HepG2 (cell line): ENCODE measurements at regions not wholly inside any gene's neighbourhood (a gene's known extent, or its start where the extent isn't known, plus 50 kb on each side); places are given as distances from the start of the nearest gene placed in this dataset.

ENCODE experiments used
- NBN ChIP-seq: fragments of 450-650 bp; conservative IDR thresholded peaks from 2 replicates; pipeline ENCODE4 v1.6.1; 2017
- SCMH1 ChIP-seq: sonication (generic); formaldehyde crosslinking; IDR thresholded peaks from 2 replicates; pipeline ENCODE4 v1.9.0; 2021; ENCODE audit warnings: missing genetic modification reagents, mild to moderate bottlenecking, borderline replicate concordance
- ZFP90 ChIP-seq: sonication (generic); formaldehyde crosslinking; IDR thresholded peaks from 2 replicates; pipeline ENCODE4 v1.8.0; 2022; ENCODE audit warnings: missing genetic modification reagents, mild to moderate bottlenecking, inconsistent platforms, borderline replicate concordance
- ZNF136 ChIP-seq: sonication (generic); formaldehyde crosslinking; IDR thresholded peaks from 2 replicates; pipeline ENCODE4 v1.8.1; 2022; ENCODE audit warnings: low read depth, mild to moderate bottlenecking, moderate library complexity, missing genetic modification reagents
- ZNF557 ChIP-seq: sonication (generic); formaldehyde crosslinking; IDR thresholded peaks from 2 replicates; pipeline ENCODE4 v1.4.0; 2020; ENCODE audit warnings: missing genetic modification reagents
- ZNF577 ChIP-seq: sonication (generic); formaldehyde crosslinking; IDR thresholded peaks from 2 replicates; pipeline ENCODE4 v1.4.0; 2020; ENCODE audit warnings: mild to moderate bottlenecking, low read depth, missing genetic modification reagents, borderline replicate concordance
- ZNF746 ChIP-seq: sonication (generic); formaldehyde crosslinking; IDR thresholded peaks from 2 replicates; pipeline ENCODE4 v1.8.0; 2022; ENCODE audit warnings: mild to moderate bottlenecking, missing genetic modification reagents
- ZNF782 ChIP-seq: sonication (generic); formaldehyde crosslinking; IDR thresholded peaks from 2 replicates; pipeline ENCODE4 v1.4.0; 2020; ENCODE audit warnings: missing genetic modification reagents, mild to moderate bottlenecking, borderline replicate concordance
- ZSCAN25 ChIP-seq: sonication (generic); formaldehyde crosslinking; IDR thresholded peaks from 2 replicates; pipeline ENCODE4 v1.8.0; 2022; ENCODE audit warnings: mild to moderate bottlenecking, missing genetic modification reagents
- TF ChIP-seq, protein P1 (sequence below): sonication (generic); formaldehyde crosslinking; IDR thresholded peaks from 2 replicates; pipeline ENCODE4 v1.4.0; 2020; ENCODE audit warnings: missing genetic modification reagents, mild to moderate bottlenecking, borderline replicate concordance
- TF ChIP-seq, protein P2 (sequence below): sonication (generic); formaldehyde crosslinking; IDR thresholded peaks from 2 replicates; pipeline ENCODE4 v1.5.0; 2020; ENCODE audit warnings: mild to moderate bottlenecking, missing genetic modification reagents
- TF ChIP-seq, protein P3 (sequence below): sonication (generic); formaldehyde crosslinking; IDR thresholded peaks from 2 replicates; pipeline ENCODE4 v1.4.0; 2020; ENCODE audit warnings: missing genetic modification reagents
- TF ChIP-seq, protein P4 (sequence below): sonication (generic); formaldehyde crosslinking; IDR thresholded peaks from 2 replicates; pipeline ENCODE4 v1.4.0; 2020; ENCODE audit warnings: missing genetic modification reagents
- TF ChIP-seq, protein P5 (sequence below): sonication (generic); formaldehyde crosslinking; IDR thresholded peaks from 2 replicates; pipeline ENCODE4 v1.8.0; 2022; ENCODE audit warnings: missing genetic modification reagents, mild to moderate bottlenecking, inconsistent platforms, borderline replicate concordance

DNA sequence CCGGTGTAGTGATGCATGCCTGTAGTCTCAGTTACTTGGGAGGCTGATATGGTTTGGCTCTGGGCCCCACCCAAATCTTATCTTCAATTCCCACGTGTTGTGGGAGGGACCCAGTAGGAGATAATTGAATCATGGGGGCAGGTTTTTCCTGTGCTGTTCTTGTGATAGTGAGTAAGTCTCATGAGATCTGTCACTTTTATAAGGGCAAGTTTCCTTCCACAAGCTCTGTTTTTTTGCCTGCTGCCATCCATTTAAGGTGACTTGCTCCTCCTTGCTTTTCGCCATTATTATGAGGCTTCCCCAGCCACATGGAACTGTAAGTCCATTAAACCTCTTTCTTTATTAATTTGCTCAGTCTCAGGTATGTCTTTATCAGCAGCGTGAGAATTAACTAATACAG is 566.7 kb upstream of the NECTIN3 start (continued):
- TF ChIP-seq, protein P1, sequence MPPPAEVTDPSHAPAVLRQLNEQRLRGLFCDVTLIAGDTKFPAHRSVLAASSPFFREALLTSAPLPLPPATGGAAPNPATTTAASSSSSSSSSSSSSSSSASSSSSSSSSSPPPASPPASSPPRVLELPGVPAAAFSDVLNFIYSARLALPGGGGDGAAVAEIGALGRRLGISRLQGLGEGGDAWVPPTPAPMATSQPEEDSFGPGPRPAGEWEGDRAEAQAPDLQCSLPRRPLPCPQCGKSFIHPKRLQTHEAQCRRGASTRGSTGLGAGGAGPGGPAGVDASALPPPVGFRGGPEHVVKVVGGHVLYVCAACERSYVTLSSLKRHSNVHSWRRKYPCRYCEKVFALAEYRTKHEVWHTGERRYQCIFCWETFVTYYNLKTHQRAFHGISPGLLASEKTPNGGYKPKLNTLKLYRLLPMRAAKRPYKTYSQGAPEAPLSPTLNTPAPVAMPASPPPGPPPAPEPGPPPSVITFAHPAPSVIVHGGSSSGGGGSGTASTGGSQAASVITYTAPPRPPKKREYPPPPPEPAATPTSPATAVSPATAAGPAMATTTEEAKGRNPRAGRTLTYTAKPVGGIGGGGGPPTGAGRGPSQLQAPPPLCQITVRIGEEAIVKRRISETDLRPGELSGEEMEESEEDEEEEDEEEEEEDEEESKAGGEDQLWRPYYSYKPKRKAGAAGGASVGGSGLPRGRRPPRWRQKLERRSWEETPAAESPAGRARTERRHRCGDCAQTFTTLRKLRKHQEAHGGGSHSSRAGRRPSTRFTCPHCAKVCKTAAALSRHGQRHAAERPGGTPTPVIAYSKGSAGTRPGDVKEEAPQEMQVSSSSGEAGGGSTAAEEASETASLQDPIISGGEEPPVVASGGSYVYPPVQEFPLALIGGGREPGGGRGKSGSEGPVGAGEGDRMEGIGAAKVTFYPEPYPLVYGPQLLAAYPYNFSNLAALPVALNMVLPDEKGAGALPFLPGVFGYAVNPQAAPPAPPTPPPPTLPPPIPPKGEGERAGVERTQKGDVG (CRISPR knock-in tag) = no peak
- no peak for TF ChIP-seq ZNF782 (CRISPR knock-in tag)
- no peak for TF ChIP-seq ZNF557 (CRISPR knock-in tag)
- TF ChIP-seq ZNF577 (CRISPR knock-in tag) = no peak
- no peak for TF ChIP-seq ZNF746 (CRISPR knock-in tag)
- TF ChIP-seq, protein P2, sequence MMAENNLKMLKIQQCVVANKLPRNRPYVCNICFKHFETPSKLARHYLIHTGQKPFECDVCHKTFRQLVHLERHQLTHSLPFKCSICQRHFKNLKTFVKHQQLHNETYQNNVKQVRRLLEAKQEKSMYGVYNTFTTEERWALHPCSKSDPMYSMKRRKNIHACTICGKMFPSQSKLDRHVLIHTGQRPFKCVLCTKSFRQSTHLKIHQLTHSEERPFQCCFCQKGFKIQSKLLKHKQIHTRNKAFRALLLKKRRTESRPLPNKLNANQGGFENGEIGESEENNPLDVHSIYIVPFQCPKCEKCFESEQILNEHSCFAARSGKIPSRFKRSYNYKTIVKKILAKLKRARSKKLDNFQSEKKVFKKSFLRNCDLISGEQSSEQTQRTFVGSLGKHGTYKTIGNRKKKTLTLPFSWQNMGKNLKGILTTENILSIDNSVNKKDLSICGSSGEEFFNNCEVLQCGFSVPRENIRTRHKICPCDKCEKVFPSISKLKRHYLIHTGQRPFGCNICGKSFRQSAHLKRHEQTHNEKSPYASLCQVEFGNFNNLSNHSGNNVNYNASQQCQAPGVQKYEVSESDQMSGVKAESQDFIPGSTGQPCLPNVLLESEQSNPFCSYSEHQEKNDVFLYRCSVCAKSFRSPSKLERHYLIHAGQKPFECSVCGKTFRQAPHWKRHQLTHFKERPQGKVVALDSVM (CRISPR knock-in tag) = no peak
- TF ChIP-seq, protein P3, sequence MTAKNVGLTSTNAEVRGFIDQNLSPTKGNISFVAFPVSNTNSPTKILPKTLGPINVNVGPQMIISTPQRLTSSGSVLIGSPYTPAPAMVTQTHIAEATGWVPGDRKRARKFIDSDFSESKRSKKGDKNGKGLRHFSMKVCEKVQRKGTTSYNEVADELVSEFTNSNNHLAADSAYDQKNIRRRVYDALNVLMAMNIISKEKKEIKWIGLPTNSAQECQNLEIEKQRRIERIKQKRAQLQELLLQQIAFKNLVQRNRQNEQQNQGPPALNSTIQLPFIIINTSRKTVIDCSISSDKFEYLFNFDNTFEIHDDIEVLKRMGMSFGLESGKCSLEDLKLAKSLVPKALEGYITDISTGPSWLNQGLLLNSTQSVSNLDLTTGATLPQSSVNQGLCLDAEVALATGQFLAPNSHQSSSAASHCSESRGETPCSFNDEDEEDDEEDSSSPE (CRISPR knock-in tag) = no peak
- no peak for TF ChIP-seq SCMH1 (CRISPR knock-in tag)
- TF ChIP-seq ZNF136 (CRISPR knock-in tag) = no peak
- no peak for TF ChIP-seq ZSCAN25
- no peak for TF ChIP-seq NBN
- TF ChIP-seq ZFP90 (CRISPR knock-in tag) = no peak
- TF ChIP-seq, protein P4, sequence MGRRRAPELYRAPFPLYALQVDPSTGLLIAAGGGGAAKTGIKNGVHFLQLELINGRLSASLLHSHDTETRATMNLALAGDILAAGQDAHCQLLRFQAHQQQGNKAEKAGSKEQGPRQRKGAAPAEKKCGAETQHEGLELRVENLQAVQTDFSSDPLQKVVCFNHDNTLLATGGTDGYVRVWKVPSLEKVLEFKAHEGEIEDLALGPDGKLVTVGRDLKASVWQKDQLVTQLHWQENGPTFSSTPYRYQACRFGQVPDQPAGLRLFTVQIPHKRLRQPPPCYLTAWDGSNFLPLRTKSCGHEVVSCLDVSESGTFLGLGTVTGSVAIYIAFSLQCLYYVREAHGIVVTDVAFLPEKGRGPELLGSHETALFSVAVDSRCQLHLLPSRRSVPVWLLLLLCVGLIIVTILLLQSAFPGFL = no peak
- TF ChIP-seq, protein P5, sequence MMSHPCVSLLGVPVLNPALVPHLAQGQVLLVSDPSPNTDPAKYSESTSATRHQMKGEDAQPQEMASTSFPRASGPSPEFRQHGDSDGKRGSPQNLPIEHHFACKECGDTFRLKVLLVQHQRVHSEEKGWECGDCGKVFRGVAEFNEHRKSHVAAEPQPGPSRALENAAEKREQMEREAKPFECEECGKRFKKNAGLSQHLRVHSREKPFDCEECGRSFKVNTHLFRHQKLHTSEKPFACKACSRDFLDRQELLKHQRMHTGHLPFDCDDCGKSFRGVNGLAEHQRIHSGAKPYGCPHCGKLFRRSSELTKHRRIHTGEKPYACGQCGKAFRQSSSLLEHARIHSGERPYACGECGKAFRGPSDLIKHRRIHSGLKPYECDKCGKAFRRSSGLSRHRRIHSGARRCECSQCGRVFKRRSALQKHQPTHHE (CRISPR knock-in tag) = no peak
- TF ChIP-seq, all 625 proteins: peak for 0
